Panc1 (cell line): ENCODE measurements at regions not wholly inside any gene's neighbourhood (a gene's known extent, or its start where the extent isn't known, plus 50 kb on each side); places are given as distances from the start of the nearest gene placed in this dataset.

Source experiments
- CTCF ChIP-seq: fragments of 450-650 bp; IDR thresholded peaks from 2 replicates; pipeline ENCODE4 v1.5.1; 2017; ENCODE audit warnings: mild to moderate bottlenecking
- POLR2AphosphoS5 ChIP-seq: IDR thresholded peaks from 2 replicates; pipeline ENCODE4 v1.6.1; 2012; ENCODE audit warnings: mild to moderate bottlenecking, low read depth, low read length, moderate library complexity
- REST ChIP-seq, 2 experiments: IDR thresholded peaks; 2 replicates each; pipeline ENCODE4 v1.6.1; 2011 to 2012; ENCODE audit warnings: low read depth in 2 of 2, control low read depth in 1 of 2, low read length in 1 of 2, mild to moderate bottlenecking in 1 of 2, moderate library complexity in 1 of 2; ENCODE audit not compliant: insufficient read depth in 1 of 2
- SIN3A ChIP-seq: IDR thresholded peaks from 2 replicates; pipeline ENCODE4 v1.6.1; 2012; ENCODE audit warnings: low read depth, mild to moderate bottlenecking, low read length, moderate library complexity, borderline replicate concordance; ENCODE audit not compliant: insufficient read depth

GRCh38 chr14:99055019-99055418 is 217.0 kb downstream of the BCL11B start:
- TF ChIP-seq CTCF, result no peak
- TF ChIP-seq SIN3A, result no peak
- no peak for TF ChIP-seq REST (IDR thresholded peaks at IDR 0.05; ENCODE audit: insufficient read depth in 1 of 2, low read depth in 2 of 2, low read length in 1 of 2)
- TF ChIP-seq POLR2AphosphoS5, result no peak
